NCI-H1436 treated with DMSO at 0.1 percent for 48 hours (cell line): ENCODE measurements at regions not wholly inside any gene's neighbourhood (a gene's known extent, or its start where the extent isn't known, plus 50 kb on each side); places are given as distances from the start of the nearest gene placed in this dataset.

Source experiments
- DNase-seq: peaks from one replicate; lab custom pipeline; 2025; lab: John Stamatoyannopoulos, UW

GRCh38 chr18:60445341-60445740, 72.8 kb upstream of the MC4R start:
- no peak for DNase-seq

- DNase-seq: peak; percentile 5
Observed at GRCh38 chr18:60446821-60447220, 74.2 kb upstream of the MC4R start.

- DNase-seq: no peak
Observed at GRCh38 chr18:60448487-60449267, 76.1 kb upstream of the MC4R start.

DNA sequence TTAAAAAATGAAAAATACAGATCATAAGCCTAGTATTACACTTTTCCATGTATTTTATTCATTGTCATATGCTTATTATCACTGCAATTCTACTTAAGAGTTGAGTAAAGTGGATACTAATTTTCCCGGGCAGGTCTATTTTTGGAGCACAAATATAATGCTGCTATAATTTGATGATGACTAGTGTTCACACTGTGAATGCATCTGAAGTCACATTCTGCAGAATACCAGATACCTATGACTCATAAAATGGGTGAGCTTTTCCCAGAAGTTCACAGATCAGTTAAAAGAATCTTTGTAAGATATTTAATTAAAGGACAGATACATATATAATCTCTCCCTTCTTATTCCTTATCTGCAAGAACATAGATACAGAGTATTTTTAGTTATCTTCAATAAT, 79.8 kb upstream of the MC4R start:
- no peak for DNase-seq

- DNase-seq: no peak
Observed at GRCh38 chr18:60466677-60467076, 94.1 kb upstream of the MC4R start.

- DNase-seq: no peak
Observed at GRCh38 chr18:60469387-60470100, 97.0 kb upstream of the MC4R start.

DNA sequence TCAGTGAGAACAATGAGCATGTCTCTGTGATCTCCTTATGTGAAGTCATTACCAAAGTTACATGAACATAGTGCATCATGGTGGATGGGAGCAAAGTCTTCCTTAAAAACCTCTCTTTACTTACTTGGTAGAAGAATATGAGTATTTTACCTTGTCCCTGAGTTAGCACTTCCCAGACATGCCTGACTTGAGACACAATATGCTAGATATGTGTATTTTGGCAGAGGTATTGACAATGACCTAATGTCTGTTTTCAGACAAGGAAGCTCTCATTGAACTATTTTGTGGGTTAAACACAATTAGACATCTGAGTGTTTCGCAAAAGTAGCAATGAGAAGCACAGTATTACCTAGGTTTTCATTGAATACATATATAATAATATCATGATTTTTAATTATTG, 99.1 kb upstream of the MC4R start:
- DNase-seq: no peak

GRCh38 chr18:60485201-60485600, 112.6 kb upstream of the MC4R start:
- DNase-seq: no peak

DNA sequence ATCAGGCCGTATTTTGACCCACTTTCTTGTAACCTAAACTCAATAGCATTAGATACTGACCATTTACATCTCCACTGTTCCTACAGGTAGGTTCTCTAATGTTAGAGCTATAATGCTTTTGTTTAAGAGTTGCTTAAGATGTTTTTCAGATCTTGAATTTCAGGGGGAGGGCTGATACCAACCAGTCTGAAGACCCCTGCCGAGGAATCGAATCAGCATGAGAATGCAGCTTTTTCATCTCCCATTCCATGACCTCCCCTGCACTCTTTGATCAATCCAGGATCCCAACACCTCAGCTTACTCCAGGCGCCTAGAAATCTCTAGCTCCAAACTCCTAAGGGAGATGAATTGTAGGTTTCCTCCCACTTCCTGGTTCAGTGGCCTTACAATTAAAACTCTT, 120.5 kb upstream of the MC4R start:
- DNase-seq: no peak

DNA sequence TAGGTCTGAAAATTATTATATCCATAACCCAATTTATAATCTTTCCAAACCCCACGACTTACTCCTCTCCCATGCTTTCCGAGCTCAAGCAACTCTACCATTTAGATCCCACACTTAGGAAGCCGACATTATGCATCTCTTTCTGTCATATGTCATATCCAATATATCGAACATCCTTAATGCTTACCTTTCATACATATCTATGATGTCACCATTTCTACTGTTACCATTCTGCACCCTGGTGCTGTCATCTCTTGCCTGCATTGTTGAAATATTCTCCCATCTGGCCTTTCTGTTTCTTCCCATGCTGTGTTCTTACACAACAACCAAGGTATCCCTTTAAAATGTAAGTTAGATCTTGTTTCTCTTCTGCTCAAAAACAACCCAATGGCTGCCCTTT, 127.1 kb upstream of the MC4R start:
- no peak for DNase-seq

DNA sequence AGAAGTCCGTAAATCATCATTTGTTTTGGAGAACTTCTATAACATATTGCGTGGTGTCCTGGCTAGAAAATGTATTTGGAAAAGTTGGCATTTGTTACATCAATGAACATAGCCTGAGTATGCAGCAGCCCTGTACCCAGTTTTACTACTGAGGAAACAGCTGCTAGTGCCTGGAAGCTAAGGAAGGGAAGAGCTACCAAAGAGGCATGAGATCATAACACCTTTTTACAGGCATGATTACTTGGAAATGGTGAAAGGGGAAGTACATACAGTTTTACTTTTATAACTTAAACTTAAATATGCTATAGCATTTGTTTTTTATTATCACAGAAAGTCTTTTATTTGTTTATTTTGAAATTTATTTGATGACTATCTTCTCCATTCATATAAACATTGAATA, 128.4 kb upstream of the MC4R start:
- DNase-seq: no peak

DNA sequence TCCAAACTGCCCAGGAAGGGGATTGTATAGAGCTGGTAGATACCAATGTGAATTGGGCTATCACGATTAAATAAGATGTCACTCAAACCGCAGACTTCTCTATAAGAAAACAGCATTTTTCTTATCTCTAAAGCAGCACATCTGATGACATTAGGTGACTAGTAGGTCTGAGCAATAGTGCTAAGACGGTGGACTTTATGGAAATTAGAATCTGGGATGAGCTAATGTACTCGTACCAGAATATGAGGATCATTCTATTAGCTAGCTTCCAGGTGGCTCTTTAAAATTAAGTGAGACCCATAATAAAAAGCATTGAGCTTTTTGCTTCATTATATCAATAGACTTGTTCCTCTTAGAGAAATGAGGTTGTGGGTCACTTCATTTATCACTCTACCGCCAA, 130.0 kb upstream of the MC4R start:
- DNase-seq: no peak

- DNase-seq: no peak
Observed at GRCh38 chr18:60503199-60503598, 130.6 kb upstream of the MC4R start.

DNA sequence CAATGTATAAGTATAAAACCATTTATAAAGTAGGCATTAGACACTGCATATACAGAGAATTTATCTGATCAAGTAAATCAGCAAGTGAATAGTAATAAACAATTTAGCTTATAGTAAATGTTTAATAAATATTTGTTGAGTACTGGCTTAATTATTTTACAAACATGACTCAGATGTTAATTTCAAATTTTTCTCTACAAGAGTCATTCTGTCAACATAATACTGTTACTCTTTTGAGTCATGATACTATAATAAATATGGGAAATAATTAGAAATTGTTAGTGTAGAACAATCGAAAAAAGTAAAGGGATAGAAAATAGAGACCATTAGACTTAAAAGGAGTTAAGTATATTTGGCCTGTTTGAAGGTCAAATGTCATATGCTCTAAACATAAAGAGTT, 133.6 kb upstream of the MC4R start:
- DNase-seq: no peak

GRCh38 chr18:60506682-60507081, 134.1 kb upstream of the MC4R start:
- no peak for DNase-seq

DNA sequence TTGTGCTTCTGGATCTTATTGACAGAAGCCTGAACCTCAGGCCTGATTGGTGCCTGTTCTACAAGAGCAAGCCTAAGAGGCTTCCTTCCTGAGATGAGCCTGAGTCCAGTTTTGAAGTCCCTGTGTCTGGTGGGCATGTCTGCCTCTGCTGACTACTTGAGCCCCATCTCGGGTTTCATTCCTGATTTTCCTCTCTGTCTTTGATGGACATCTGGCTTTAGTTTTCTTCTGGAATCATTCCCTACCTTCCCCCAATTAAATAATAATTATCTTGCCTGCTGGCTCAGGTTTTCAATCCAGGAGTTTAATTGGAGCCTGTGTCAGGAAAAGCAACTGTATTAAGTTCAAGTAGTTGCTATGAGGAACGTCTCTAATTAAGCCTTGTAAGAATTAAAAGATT, 135.5 kb upstream of the MC4R start:
- no peak for DNase-seq

DNA sequence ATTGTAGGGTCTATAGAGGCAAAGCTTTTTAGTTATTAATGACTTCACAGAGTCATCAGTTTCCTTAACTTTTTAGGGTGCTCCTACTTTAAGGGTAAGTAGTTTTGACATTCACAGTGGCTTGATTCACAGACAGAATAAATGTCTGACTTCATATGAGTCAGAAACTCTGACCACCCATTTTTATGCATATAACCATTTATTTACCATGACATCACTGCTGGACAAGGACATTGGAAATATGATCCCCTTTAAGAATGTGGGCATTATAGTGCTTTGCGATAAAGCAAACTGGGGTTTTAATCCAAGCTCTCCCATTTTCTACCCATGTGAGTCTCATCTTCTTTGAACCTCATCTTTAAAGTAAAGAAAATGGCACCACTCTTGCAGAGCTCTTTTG, 162.0 kb upstream of the MC4R start:
- DNase-seq: no peak

DNA sequence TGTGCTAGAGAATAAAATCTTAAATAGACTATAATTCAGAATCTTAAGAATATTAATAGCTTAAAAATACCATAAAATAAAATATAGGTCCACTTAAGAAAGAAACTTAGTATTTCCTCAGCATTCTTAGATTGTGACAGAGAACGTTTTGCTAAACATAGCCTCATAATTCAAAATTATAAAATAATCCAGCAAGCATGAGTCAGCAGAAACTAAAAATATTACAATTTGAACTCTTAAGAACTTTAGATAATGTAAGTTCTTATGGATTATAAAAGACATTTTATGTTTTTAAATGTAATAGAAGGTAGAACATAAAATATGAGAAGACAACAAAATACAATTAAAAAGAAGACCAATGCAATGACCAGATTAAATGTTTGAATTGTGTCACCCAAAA, 164.5 kb upstream of the MC4R start:
- no peak for DNase-seq

DNA sequence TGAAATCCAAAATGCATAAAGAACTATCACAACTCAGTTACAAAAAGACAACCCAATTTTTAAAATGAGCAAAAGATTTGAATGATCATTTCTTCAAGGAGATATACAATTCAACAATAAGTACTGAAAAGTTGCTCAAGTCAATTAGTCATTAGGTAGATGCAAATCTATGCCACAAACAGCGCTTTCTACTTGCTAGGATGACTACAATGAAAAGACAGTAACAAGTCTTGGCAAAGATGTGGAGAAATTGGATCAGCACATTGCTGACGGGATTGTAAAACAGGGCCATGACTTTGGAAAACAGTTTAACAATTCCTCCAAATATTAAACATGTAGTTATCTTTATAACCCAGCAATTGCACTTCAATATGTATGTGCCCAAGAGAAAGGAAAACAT, 166.3 kb upstream of the MC4R start:
- DNase-seq: no peak

DNA sequence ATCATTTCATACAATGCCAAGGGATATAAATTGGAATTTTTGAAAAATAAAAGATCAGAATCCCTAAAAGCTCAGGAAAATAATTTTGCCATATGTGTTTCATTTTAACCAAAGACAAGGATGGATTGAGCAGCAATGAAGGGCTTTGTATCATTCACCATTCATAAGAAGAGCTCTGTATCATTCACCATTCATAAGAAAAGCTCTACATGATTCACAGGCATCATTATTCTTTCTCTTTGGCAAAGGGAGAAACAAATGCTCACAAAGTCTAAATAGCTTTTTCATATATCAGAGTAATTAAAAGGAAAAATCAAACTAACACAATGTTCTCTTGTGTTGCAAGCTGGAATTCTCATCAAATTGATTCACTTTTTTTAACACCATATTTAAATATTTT, 169.1 kb upstream of the MC4R start:
- no peak for DNase-seq

GRCh38 chr18:60543646-60544045, 171.1 kb upstream of the MC4R start:
- DNase-seq: no peak

DNA sequence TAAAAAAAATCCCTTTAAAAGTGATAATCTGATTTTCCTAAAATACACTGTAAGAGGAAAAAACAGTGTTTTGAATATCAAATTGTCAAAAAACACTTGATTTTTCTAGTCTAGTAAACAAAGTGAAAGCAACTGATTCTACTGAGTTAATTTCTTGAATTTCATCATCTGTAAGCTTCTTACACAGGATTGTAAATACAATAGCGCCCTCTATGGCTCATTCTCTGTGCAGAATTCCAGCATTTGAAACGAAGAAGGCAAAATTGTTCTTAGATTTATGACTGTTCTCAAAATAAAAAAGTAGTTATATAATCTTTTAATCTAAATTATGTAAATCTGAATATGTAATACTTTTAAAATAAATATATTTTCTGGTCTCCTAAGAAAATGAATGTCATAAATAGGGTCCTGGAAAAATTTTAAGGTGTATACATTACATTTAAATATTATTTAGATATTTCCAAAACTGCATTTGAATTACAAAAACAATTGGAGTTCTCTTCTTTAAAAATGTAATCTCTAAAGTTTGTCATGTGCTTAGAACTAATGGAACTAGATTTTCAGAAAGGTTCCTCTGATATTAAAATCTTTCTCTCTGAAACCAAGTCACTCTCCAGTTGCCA, 176.9 kb upstream of the MC4R start:
- DNase-seq: peak; percentile 61

DNA sequence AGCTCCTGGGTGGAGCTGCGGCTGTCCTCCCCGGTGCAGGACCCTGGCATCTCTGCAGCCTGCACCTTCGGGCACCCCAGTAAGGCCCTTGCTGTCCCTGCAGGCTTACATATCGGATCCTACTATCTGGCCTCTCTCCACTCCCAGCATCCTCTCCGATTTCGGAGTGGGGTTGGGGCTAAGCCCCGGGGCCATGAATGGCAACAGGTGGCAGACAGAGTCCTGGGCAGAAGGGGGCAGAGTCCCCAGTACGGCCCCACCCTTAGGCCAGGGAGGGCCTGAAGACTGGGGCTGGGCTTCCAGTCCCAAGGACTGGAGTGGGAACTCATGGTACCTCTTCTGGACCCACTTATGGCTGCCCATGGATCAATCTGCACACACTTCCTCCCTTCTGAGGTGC, 180.4 kb upstream of the MC4R start:
- no peak for DNase-seq
